Chondrocyte (in vitro differentiated cells): ENCODE measurements at regions not wholly inside any gene's neighbourhood (a gene's known extent, or its start where the extent isn't known, plus 50 kb on each side); places are given as distances from the start of the nearest gene placed in this dataset.

ENCODE experiments used
- DNase-seq: peaks from one replicate; pipeline ENCODE4 v3.0.0; 2021; ENCODE audit warnings: mixed read lengths, low spot score
- H3K27ac Mint-ChIP-seq: one replicate; pipeline ENCODE4 v1.8.0; 2021; ENCODE audit warnings: mild to moderate bottlenecking, moderate library complexity, mixed read lengths; ENCODE audit not compliant: unreplicated experiment
- H3K27me3 Mint-ChIP-seq: 2 replicates; pipeline ENCODE4 v1.8.0; 2021; ENCODE audit warnings: low read depth, mixed read lengths
- H3K36me3 Mint-ChIP-seq: 2 replicates; pipeline ENCODE4 v1.8.0; 2021; ENCODE audit warnings: low read depth, mixed read lengths
- H3K4me1 Mint-ChIP-seq: 2 replicates; pipeline ENCODE4 v1.8.0; 2021; ENCODE audit warnings: low read depth, mild to moderate bottlenecking, mixed read lengths
- H3K4me3 Mint-ChIP-seq: one replicate; pipeline ENCODE4 v1.8.0; 2021; ENCODE audit warnings: mild to moderate bottlenecking, moderate library complexity, mixed read lengths; ENCODE audit not compliant: unreplicated experiment
- H3K9me3 Mint-ChIP-seq: 2 replicates; pipeline ENCODE4 v1.8.0; 2021; ENCODE audit warnings: low read depth, mixed read lengths
- CTCF ChIP-seq: fragments of 200-600 bp; sonication (generic); IDR thresholded peaks from 2 replicates; pipeline ENCODE4 v1.5.0; 2021; ENCODE audit warnings: antibody characterized with exemption, mild to moderate bottlenecking, moderate library complexity

- DNase-seq: no peak
- no peaks in the 10 kb centered on the region for H3K27me3 Mint-ChIP-seq
- no peaks in the 10 kb centered on the region for H3K36me3 Mint-ChIP-seq
- no peak for TF ChIP-seq CTCF
- no peak overlapping the region for H3K4me3 Mint-ChIP-seq
- H3K4me1 Mint-ChIP-seq: peaks cover 37% of the 10 kb centered on the region
- peak overlapping the region; percentile 20 for H3K27ac Mint-ChIP-seq
- H3K9me3 Mint-ChIP-seq: peaks cover 2% of the 10 kb centered on the region
Measured at GRCh38 chr2:234690569-234691213, 193.8 kb upstream of the ARL4C start.

GRCh38 chr2:234689911-234690379 is 193.1 kb upstream of the ARL4C start:
- TF ChIP-seq CTCF: no peak
- Mint-ChIP-seq H3K27me3 (no peaks in the 10 kb centered on the region), H3K4me1 (peaks cover 37% of the 10 kb centered on the region)

GRCh38 chr2:234687718-234688475 is 191.0 kb upstream of the ARL4C start:
- H3K4me1 Mint-ChIP-seq: peaks cover 37% of the 10 kb centered on the region
- no peak for DNase-seq
- H3K27ac Mint-ChIP-seq: no peak overlapping the region
- H3K27me3 Mint-ChIP-seq: no peaks in the 10 kb centered on the region
- no peaks in the 10 kb centered on the region for H3K9me3 Mint-ChIP-seq
- H3K36me3 Mint-ChIP-seq: no peaks in the 10 kb centered on the region
- no peak for TF ChIP-seq CTCF
- H3K4me3 Mint-ChIP-seq: no peak overlapping the region

More at GRCh38 chr2:234689911-234690379, 193.1 kb upstream of the ARL4C start:
- Mint-ChIP-seq H3K4me3 (no peak overlapping the region), H3K9me3 (no peaks in the 10 kb centered on the region), H3K27ac (no peak overlapping the region), H3K36me3 (no peaks in the 10 kb centered on the region)
- DNase-seq: no peak

GRCh38 chr2:234686088-234686890 is 189.4 kb upstream of the ARL4C start:
- no peak overlapping the region for H3K4me3 Mint-ChIP-seq
- H3K27ac Mint-ChIP-seq: no peak overlapping the region
- no peaks in the 10 kb centered on the region for H3K36me3 Mint-ChIP-seq
- no peak for DNase-seq
- H3K9me3 Mint-ChIP-seq: no peaks in the 10 kb centered on the region
- H3K4me1 Mint-ChIP-seq: peaks cover 40% of the 10 kb centered on the region
- TF ChIP-seq CTCF: no peak
- no peaks in the 10 kb centered on the region for H3K27me3 Mint-ChIP-seq

GRCh38 chr2:234684466-234684865 is 187.6 kb upstream of the ARL4C start:
- H3K9me3 Mint-ChIP-seq: no peaks in the 10 kb centered on the region
- no peak overlapping the region for H3K4me3 Mint-ChIP-seq
- no peak for TF ChIP-seq CTCF
- no peak for DNase-seq
- peaks cover 31% of the 10 kb centered on the region for H3K4me1 Mint-ChIP-seq
- no peaks in the 10 kb centered on the region for H3K27me3 Mint-ChIP-seq
- H3K27ac Mint-ChIP-seq: no peak overlapping the region
- H3K36me3 Mint-ChIP-seq: no peaks in the 10 kb centered on the region
